ENCODE measurements at regions not wholly inside any gene's neighbourhood (a gene's known extent, or its start where the extent isn't known, plus 50 kb on each side); places are given as distances from the start of the nearest gene placed in this dataset.

GRCh38 chr10:3016016-3016415, 51.3 kb upstream of the PFKP start:
- Mint-ChIP-seq H3K4me1 (ENCODE audit: low read depth) (no peaks in the 10 kb centered on the region), H3K36me3 (ENCODE audit: low read depth) (no peaks in the 10 kb centered on the region; the same call in 1 of the 2 replicates), H3K27me3 (ENCODE audit: insufficient read depth) (peaks cover 49% of the 10 kb centered on the region), H3K9me3 (no peaks in the 10 kb centered on the region), H3K4me3 (no peak overlapping the region), H3K27ac (no peak overlapping the region)
- no peak for DNase-seq
- TF ChIP-seq, protein P1, sequence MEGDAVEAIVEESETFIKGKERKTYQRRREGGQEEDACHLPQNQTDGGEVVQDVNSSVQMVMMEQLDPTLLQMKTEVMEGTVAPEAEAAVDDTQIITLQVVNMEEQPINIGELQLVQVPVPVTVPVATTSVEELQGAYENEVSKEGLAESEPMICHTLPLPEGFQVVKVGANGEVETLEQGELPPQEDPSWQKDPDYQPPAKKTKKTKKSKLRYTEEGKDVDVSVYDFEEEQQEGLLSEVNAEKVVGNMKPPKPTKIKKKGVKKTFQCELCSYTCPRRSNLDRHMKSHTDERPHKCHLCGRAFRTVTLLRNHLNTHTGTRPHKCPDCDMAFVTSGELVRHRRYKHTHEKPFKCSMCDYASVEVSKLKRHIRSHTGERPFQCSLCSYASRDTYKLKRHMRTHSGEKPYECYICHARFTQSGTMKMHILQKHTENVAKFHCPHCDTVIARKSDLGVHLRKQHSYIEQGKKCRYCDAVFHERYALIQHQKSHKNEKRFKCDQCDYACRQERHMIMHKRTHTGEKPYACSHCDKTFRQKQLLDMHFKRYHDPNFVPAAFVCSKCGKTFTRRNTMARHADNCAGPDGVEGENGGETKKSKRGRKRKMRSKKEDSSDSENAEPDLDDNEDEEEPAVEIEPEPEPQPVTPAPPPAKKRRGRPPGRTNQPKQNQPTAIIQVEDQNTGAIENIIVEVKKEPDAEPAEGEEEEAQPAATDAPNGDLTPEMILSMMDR (IDR thresholded peaks at IDR 0.05) = no peak

DNA sequence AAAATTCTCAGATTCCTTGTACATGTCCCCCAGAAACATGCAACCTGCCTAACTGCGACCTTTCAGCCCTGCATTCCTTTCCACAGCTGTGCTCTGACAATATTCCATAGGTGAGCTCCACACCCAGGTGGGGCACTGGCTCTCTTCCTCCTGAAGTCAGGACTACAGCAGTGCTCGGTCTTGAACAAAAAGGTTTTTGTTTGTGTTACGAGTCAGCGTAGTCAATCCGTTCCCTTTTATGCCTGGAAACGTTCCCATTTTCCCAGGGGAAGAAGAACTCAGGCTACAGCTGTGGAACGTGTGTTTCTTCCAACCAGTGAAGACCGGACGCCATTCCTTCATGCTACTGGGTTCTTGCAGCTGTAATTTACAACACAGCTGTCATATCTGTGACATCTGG, 52.4 kb upstream of the PFKP start:
- Mint-ChIP-seq H3K27ac (no peak overlapping the region), H3K27me3 (ENCODE audit: insufficient read depth) (peaks cover 43% of the 10 kb centered on the region)
- no peak for DNase-seq

DNA sequence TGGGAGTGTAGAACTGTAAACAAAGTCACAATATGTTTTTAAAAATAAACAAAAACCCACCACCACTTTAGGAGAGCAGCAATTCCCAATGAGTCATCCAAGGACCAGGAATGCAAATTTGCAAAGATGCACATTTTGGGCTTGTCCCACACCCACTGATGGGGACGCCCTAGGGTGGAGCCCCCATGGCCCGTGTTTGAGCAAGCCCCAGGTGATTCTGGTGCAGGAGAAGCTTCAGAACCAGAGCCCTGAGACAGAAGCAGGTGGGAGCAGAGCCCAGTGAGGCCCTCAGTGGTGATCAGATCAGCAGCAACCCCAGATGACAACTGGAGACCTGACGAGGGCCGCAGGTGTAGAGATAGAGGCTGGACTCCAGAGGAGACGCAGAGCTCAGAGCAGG, 55.1 kb upstream of the PFKP start:
- Mint-ChIP-seq H3K4me3 (no peak overlapping the region), H3K36me3 (ENCODE audit: low read depth) (no peaks in the 10 kb centered on the region), H3K27me3 (ENCODE audit: insufficient read depth) (peaks cover 38% of the 10 kb centered on the region), H3K9me3 (no peaks in the 10 kb centered on the region), H3K4me1 (ENCODE audit: low read depth) (no peaks in the 10 kb centered on the region), H3K27ac (no peak overlapping the region)
- no peak for DNase-seq
- TF ChIP-seq, protein P1 (IDR thresholded peaks at IDR 0.05) = no peak

More for the DNA sequence above, 52.4 kb upstream of the PFKP start:
- Mint-ChIP-seq H3K4me1 (ENCODE audit: low read depth) (no peaks in the 10 kb centered on the region), H3K36me3 (ENCODE audit: low read depth) (no peaks in the 10 kb centered on the region), H3K9me3 (no peaks in the 10 kb centered on the region), H3K4me3 (no peak overlapping the region)
- TF ChIP-seq, protein P1 (IDR thresholded peaks at IDR 0.05) = no peak

- TF ChIP-seq, protein P1 (IDR thresholded peaks at IDR 0.05) = no peak
- Mint-ChIP-seq H3K4me1 (ENCODE audit: low read depth) (no peaks in the 10 kb centered on the region), H3K36me3 (ENCODE audit: low read depth) (no peaks in the 10 kb centered on the region), H3K4me3 (no peak overlapping the region), H3K27me3 (ENCODE audit: insufficient read depth) (peaks cover 32% of the 10 kb centered on the region), H3K9me3 (no peaks in the 10 kb centered on the region), H3K27ac (no peak overlapping the region)
- no peak for DNase-seq
Observed at GRCh38 chr10:3010816-3011460, 56.4 kb upstream of the PFKP start.

- H3K27ac Mint-ChIP-seq = no peak overlapping the region
- no peak for DNase-seq
- H3K36me3 Mint-ChIP-seq (ENCODE audit: low read depth) = no peaks in the 10 kb centered on the region
- H3K9me3 Mint-ChIP-seq = no peaks in the 10 kb centered on the region
- no peaks in the 10 kb centered on the region for H3K4me1 Mint-ChIP-seq (ENCODE audit: low read depth)
- TF ChIP-seq, protein P1 (IDR thresholded peaks at IDR 0.05) = no peak
- peaks cover 28% of the 10 kb centered on the region for H3K27me3 Mint-ChIP-seq (ENCODE audit: insufficient read depth)
- H3K4me3 Mint-ChIP-seq = no peak overlapping the region
Observed at GRCh38 chr10:3010334-3010733, 57.0 kb upstream of the PFKP start.

Data from HFFc6 (cell line).